Lower leg skin (tissue), 3 donors: ENCODE measurements at regions not wholly inside any gene's neighbourhood (a gene's known extent, or its start where the extent isn't known, plus 50 kb on each side); places are given as distances from the start of the nearest gene placed in this dataset.

Source experiments
- CTCF ChIP-seq, 3 donors: fragments of 450-650 bp; IDR thresholded peaks; one replicate each; pipeline ENCODE4 v1.5.1; 2016; ENCODE audit warnings: antibody characterized with exemption in 3 of 3, mild to moderate bottlenecking in 3 of 3, moderate library complexity in 2 of 3
- POLR2A ChIP-seq, 2 donors: fragments of 450-650 bp; IDR thresholded peaks; one replicate each; pipeline ENCODE4 v1.6.1; 2016 to 2017; ENCODE audit warnings: antibody characterized with exemption in 2 of 2, mild to moderate bottlenecking in 1 of 2, moderate library complexity in 1 of 2

GRCh38 chr7:9978106-9979064, 995.3 kb upstream of the PHF14 start:
- TF ChIP-seq CTCF (IDR thresholded peaks at IDR 0.05) (no peak), POLR2A (IDR thresholded peaks at IDR 0.05) (no peak)
